ENCODE measurements at regions not wholly inside any gene's neighbourhood (a gene's known extent, or its start where the extent isn't known, plus 50 kb on each side); places are given as distances from the start of the nearest gene placed in this dataset.
A peak's percentile ranks its signal among the peaks of the same experiment; 100 is the strongest.
"Not testable (repeated sequence)": the region's sequence is repeated elsewhere in the genome, so short reads cannot be mapped to it uniquely, and the experiment has no call there.

DNA sequence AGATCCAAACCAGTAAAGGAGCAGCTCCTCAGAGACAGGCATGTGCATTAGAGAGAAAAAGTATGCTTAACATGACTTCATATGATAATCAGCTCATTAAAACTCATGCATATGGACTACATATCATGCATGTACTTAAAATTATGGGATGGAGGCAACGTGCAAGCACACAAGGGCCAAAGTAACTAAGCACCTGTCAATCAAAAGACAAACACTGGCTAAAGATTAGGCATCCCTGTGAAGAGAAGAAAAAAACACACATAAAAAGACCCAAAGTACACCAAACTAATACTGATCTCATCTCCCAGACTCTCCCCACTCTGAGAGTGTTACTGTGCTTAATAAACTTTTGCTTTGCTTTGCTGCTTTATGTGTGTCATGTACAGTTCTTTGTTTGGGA lies 61.1 kb downstream of the PPIAL4A start:
- H3K27ac Mint-ChIP-seq; H3K27me3 Mint-ChIP-seq (ENCODE audit: low read depth in 2 of 2); DNase-seq; H3K9me3 ChIP-seq (ENCODE audit: control insufficient read depth, insufficient read depth, low read length); H3K9me3 Mint-ChIP-seq; H3K4me1 Mint-ChIP-seq; H3K36me3 Mint-ChIP-seq; H3K27ac ChIP-seq (ENCODE audit: low read length); H3K27me3 ChIP-seq (ENCODE audit: control insufficient read depth, insufficient read depth, low read length); ATAC-seq; H3K4me3 ChIP-seq (ENCODE audit: low read length); H3K4me1 ChIP-seq (ENCODE audit: control insufficient read depth, insufficient read depth, low read length); H3K4me3 Mint-ChIP-seq; H3K36me3 ChIP-seq (ENCODE audit: control insufficient read depth, insufficient read depth, low read length); intact Hi-C loops (cut with micrococcal nuclease): not testable (repeated sequence)
- 100% methylated on average over 1 of the region's 1 CpG for WGBS (ENCODE audit: insufficient coverage)

GRCh38 chr1:120951100-120951499 lies 61.5 kb downstream of the PPIAL4A start:
- ATAC-seq; H3K9me3 Mint-ChIP-seq; H3K27ac ChIP-seq (ENCODE audit: low read length); H3K9me3 ChIP-seq (ENCODE audit: control insufficient read depth, insufficient read depth, low read length); intact Hi-C loops (cut with micrococcal nuclease); H3K36me3 ChIP-seq (ENCODE audit: control insufficient read depth, insufficient read depth, low read length); DNase-seq; H3K27me3 Mint-ChIP-seq (ENCODE audit: low read depth in 2 of 2); H3K36me3 Mint-ChIP-seq; H3K4me3 Mint-ChIP-seq; H3K4me1 ChIP-seq (ENCODE audit: control insufficient read depth, insufficient read depth, low read length); H3K4me1 Mint-ChIP-seq; H3K27ac Mint-ChIP-seq; H3K4me3 ChIP-seq (ENCODE audit: low read length); H3K27me3 ChIP-seq (ENCODE audit: control insufficient read depth, insufficient read depth, low read length): not testable (repeated sequence)
- WGBS (ENCODE audit: insufficient coverage): no CpG with 5 or more reads among the region's 4 CpGs

GRCh38 chr1:120952207-120952870 lies 62.8 kb downstream of the PPIAL4A start:
- H3K27ac ChIP-seq (ENCODE audit: low read length); H3K4me1 ChIP-seq (ENCODE audit: control insufficient read depth, insufficient read depth, low read length); H3K4me3 ChIP-seq (ENCODE audit: low read length); H3K36me3 ChIP-seq (ENCODE audit: control insufficient read depth, insufficient read depth, low read length); H3K9me3 Mint-ChIP-seq; H3K36me3 Mint-ChIP-seq; H3K9me3 ChIP-seq (ENCODE audit: control insufficient read depth, insufficient read depth, low read length); H3K27me3 ChIP-seq (ENCODE audit: control insufficient read depth, insufficient read depth, low read length); H3K27me3 Mint-ChIP-seq (ENCODE audit: low read depth in 2 of 2); DNase-seq; intact Hi-C loops (cut with micrococcal nuclease); H3K27ac Mint-ChIP-seq; H3K4me3 Mint-ChIP-seq: not testable (repeated sequence)
- peak in 1 of 3 donors; percentile 50 for ATAC-seq
- WGBS (ENCODE audit: insufficient coverage): 87% methylated on average over 11 of the region's 38 CpGs
- H3K4me1 Mint-ChIP-seq: peaks cover 6 to 15% of the 10 kb centered on the region in 2 donors

GRCh38 chr1:120952871-120953265 lies 63.3 kb downstream of the PPIAL4A start:
- H3K4me3 Mint-ChIP-seq; H3K36me3 Mint-ChIP-seq; H3K36me3 ChIP-seq (ENCODE audit: control insufficient read depth, insufficient read depth, low read length); H3K9me3 ChIP-seq (ENCODE audit: control insufficient read depth, insufficient read depth, low read length); H3K27me3 Mint-ChIP-seq (ENCODE audit: low read depth in 2 of 2); H3K27ac Mint-ChIP-seq; intact Hi-C loops (cut with micrococcal nuclease); H3K27ac ChIP-seq (ENCODE audit: low read length); H3K4me1 ChIP-seq (ENCODE audit: control insufficient read depth, insufficient read depth, low read length); H3K27me3 ChIP-seq (ENCODE audit: control insufficient read depth, insufficient read depth, low read length); ATAC-seq; H3K9me3 Mint-ChIP-seq; H3K4me3 ChIP-seq (ENCODE audit: low read length); DNase-seq: not testable (repeated sequence)
- peaks cover 5 to 17% of the 10 kb centered on the region in 2 donors for H3K4me1 Mint-ChIP-seq
- 92% methylated on average over 12 of the region's 19 CpGs for WGBS (ENCODE audit: insufficient coverage)

- no peak for DNase-seq
- peaks cover 0 to 17% of the 10 kb centered on the region in 2 donors for H3K4me1 Mint-ChIP-seq
- intact Hi-C loops (cut with micrococcal nuclease): no loop called here
- H3K9me3 Mint-ChIP-seq: no peaks in the 10 kb centered on the region
- TF ChIP-seq, protein P1, sequence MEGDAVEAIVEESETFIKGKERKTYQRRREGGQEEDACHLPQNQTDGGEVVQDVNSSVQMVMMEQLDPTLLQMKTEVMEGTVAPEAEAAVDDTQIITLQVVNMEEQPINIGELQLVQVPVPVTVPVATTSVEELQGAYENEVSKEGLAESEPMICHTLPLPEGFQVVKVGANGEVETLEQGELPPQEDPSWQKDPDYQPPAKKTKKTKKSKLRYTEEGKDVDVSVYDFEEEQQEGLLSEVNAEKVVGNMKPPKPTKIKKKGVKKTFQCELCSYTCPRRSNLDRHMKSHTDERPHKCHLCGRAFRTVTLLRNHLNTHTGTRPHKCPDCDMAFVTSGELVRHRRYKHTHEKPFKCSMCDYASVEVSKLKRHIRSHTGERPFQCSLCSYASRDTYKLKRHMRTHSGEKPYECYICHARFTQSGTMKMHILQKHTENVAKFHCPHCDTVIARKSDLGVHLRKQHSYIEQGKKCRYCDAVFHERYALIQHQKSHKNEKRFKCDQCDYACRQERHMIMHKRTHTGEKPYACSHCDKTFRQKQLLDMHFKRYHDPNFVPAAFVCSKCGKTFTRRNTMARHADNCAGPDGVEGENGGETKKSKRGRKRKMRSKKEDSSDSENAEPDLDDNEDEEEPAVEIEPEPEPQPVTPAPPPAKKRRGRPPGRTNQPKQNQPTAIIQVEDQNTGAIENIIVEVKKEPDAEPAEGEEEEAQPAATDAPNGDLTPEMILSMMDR (IDR thresholded peaks at IDR 0.05): no peak
- no peak overlapping the region for H3K4me3 ChIP-seq (ENCODE audit: low read length)
- WGBS (ENCODE audit: insufficient coverage): 91% methylated on average over 21 of the region's 21 CpGs
- H3K36me3 Mint-ChIP-seq: no peaks in the 10 kb centered on the region
- H3K27me3 ChIP-seq (ENCODE audit: control insufficient read depth, insufficient read depth, low read length): no peaks in the 10 kb centered on the region
- H3K4me3 Mint-ChIP-seq: no peak overlapping the region
- H3K36me3 ChIP-seq (ENCODE audit: control insufficient read depth, insufficient read depth, low read length): peaks cover 8% of the 10 kb centered on the region
- H3K27ac ChIP-seq (ENCODE audit: low read length): no peak overlapping the region
- H3K27ac Mint-ChIP-seq: peak overlapping the region in 1 of 2 donors; percentile 70
- no peaks in the 10 kb centered on the region for H3K4me1 ChIP-seq (ENCODE audit: control insufficient read depth, insufficient read depth, low read length)
- no peaks in the 10 kb centered on the region for H3K9me3 ChIP-seq (ENCODE audit: control insufficient read depth, insufficient read depth, low read length)
- no peaks in the 10 kb centered on the region for H3K27me3 Mint-ChIP-seq (ENCODE audit: low read depth in 2 of 2)
- ATAC-seq: no peak
Observed at GRCh38 chr1:120954736-120955135, 65.2 kb downstream of the PPIAL4A start.

GRCh38 chr1:120955961-120956360 lies 66.4 kb downstream of the PPIAL4A start:
- H3K27me3 ChIP-seq (ENCODE audit: control insufficient read depth, insufficient read depth, low read length); H3K36me3 Mint-ChIP-seq; H3K27ac ChIP-seq (ENCODE audit: low read length); ATAC-seq; H3K9me3 Mint-ChIP-seq; H3K4me3 ChIP-seq (ENCODE audit: low read length); H3K4me1 ChIP-seq (ENCODE audit: control insufficient read depth, insufficient read depth, low read length); H3K9me3 ChIP-seq (ENCODE audit: control insufficient read depth, insufficient read depth, low read length); DNase-seq; H3K27me3 Mint-ChIP-seq (ENCODE audit: low read depth in 2 of 2); intact Hi-C loops (cut with micrococcal nuclease); H3K36me3 ChIP-seq (ENCODE audit: control insufficient read depth, insufficient read depth, low read length); H3K4me3 Mint-ChIP-seq: not testable (repeated sequence)
- Mint-ChIP-seq H3K27ac (peak overlapping the region; percentile 21 to 47), H3K4me1 (peaks cover 0 to 17% of the 10 kb centered on the region in 2 donors)
- WGBS (ENCODE audit: insufficient coverage): 67% methylated on average over 2 of the region's 2 CpGs

DNA sequence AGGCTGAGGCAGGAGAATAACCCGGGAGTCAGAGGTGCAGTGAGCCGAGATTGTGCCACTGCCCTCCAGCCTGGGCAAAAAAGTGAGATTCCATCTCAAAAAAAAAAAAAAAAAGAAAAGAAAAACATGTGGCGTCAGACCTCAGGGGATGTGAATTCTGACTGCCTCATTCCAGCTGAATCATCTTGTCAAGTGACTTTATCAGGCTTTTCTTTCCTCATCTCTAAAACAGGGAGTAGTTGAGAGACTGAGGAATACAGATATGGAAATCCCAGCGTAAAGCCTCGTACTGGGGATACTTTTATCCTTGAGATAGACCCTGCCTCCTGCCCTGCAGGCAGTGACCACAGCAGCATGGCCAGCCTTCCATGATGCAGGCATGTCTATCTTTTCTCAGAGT lies 76.4 kb downstream of the PPIAL4A start:
- ATAC-seq; H3K4me3 ChIP-seq (ENCODE audit: low read length); H3K36me3 Mint-ChIP-seq; H3K4me1 ChIP-seq (ENCODE audit: control insufficient read depth, insufficient read depth, low read length); H3K27ac ChIP-seq (ENCODE audit: low read length); H3K27me3 ChIP-seq (ENCODE audit: control insufficient read depth, insufficient read depth, low read length); H3K27ac Mint-ChIP-seq; H3K36me3 ChIP-seq (ENCODE audit: control insufficient read depth, insufficient read depth, low read length); intact Hi-C loops (cut with micrococcal nuclease); DNase-seq; H3K4me1 Mint-ChIP-seq; H3K9me3 ChIP-seq (ENCODE audit: control insufficient read depth, insufficient read depth, low read length); H3K4me3 Mint-ChIP-seq; H3K27me3 Mint-ChIP-seq (ENCODE audit: low read depth in 2 of 2); H3K9me3 Mint-ChIP-seq: not testable (repeated sequence)
- no CpG with 5 or more reads among the region's 5 CpGs for WGBS (ENCODE audit: insufficient coverage)

Measured in natural killer cell (primary cell).